Effector memory CD8-positive, alpha-beta T cell (primary cell): ENCODE measurements at regions not wholly inside any gene's neighbourhood (a gene's known extent, or its start where the extent isn't known, plus 50 kb on each side); places are given as distances from the start of the nearest gene placed in this dataset.
"Not testable (repeated sequence)": the region's sequence is repeated elsewhere in the genome, so short reads cannot be mapped to it uniquely, and the experiment has no call there.

Source experiments
- ATAC-seq: fragments of 150-1000 bp; cut with Tn5 transposase; replicated peaks from 2 replicates; pipeline ENCODE4 v1.10.0; 2021; ENCODE audit warnings: mild to moderate bottlenecking, moderate library complexity
- DNase-seq, 3 experiments: peaks; one replicate each; pipeline ENCODE4 v3.0.0; 2021
- H3K27ac Mint-ChIP-seq, 2 donors: one replicate each; pipeline ENCODE4 v1.8.0; 2022; ENCODE audit warnings: mild to moderate bottlenecking in 2 of 2, mixed read lengths in 2 of 2, moderate library complexity in 2 of 2
- H3K27me3 Mint-ChIP-seq, 2 donors: one replicate each; pipeline ENCODE4 v1.8.0; 2022; ENCODE audit warnings: mixed read lengths in 2 of 2
- H3K36me3 Mint-ChIP-seq: one replicate; pipeline ENCODE4 v1.8.0; 2022; ENCODE audit warnings: mild to moderate bottlenecking, moderate library complexity, mixed read lengths; ENCODE audit not compliant: insufficient read depth
- H3K4me1 Mint-ChIP-seq, 2 donors: one replicate each; pipeline ENCODE4 v1.8.0; 2022; ENCODE audit warnings: low read depth in 2 of 2, mixed read lengths in 2 of 2
- H3K4me3 Mint-ChIP-seq, 2 donors: one replicate each; pipeline ENCODE4 v1.8.0; 2022; ENCODE audit warnings: mild to moderate bottlenecking in 2 of 2, mixed read lengths in 2 of 2, moderate library complexity in 2 of 2
- H3K9me3 Mint-ChIP-seq, 2 donors: one replicate each; pipeline ENCODE4 v1.8.0; 2022; ENCODE audit warnings: mixed read lengths in 2 of 2

DNA sequence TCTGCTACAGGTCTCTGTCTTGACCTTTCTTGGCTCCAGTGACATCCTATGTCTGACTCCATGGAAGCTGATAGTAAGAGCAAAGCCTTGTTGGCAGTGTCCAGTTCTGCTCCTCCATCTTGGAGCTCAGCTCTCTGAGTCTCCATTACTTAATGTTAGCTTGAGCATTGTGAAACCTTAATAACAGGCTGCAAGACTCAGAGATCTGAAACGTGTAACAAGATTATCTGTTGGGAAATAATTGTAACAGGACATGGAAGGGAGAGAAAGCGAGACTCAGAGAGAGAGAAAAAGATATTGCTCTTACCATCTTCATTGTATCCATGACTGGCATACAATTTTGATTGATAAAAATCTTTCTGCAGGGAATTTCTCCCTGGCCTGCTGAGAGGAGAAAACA is 1365.7 kb downstream of the AACS start:
- Mint-ChIP-seq H3K4me1 (no peaks in the 10 kb centered on the region), H3K27ac (no peak overlapping the region), H3K36me3 (no peaks in the 10 kb centered on the region), H3K9me3 (peaks cover 0 to 9% of the 10 kb centered on the region in 2 donors), H3K4me3 (no peak overlapping the region), H3K27me3 (peaks cover 0 to 5% of the 10 kb centered on the region in 2 donors)
- ATAC-seq, result no peak
- no peak for DNase-seq

- Mint-ChIP-seq H3K4me3 (no peak overlapping the region), H3K4me1 (no peaks in the 10 kb centered on the region), H3K36me3 (no peaks in the 10 kb centered on the region), H3K27ac (no peak overlapping the region), H3K9me3 (peaks cover 0 to 9% of the 10 kb centered on the region in 2 donors), H3K27me3 (peaks cover 0 to 5% of the 10 kb centered on the region in 2 donors)
- DNase-seq (no peak), ATAC-seq (no peak)
Measured at GRCh38 chr12:126431767-126432166, 1366.5 kb downstream of the AACS start.

GRCh38 chr12:126432780-126433179 is 1367.5 kb downstream of the AACS start:
- DNase-seq (no peak), ATAC-seq (no peak)
- Mint-ChIP-seq H3K27me3 (peaks cover 0 to 5% of the 10 kb centered on the region in 2 donors), H3K9me3 (peaks cover 0 to 9% of the 10 kb centered on the region in 2 donors), H3K27ac (no peak overlapping the region), H3K4me1 (no peaks in the 10 kb centered on the region), H3K36me3 (no peaks in the 10 kb centered on the region), H3K4me3 (no peak overlapping the region)

DNA sequence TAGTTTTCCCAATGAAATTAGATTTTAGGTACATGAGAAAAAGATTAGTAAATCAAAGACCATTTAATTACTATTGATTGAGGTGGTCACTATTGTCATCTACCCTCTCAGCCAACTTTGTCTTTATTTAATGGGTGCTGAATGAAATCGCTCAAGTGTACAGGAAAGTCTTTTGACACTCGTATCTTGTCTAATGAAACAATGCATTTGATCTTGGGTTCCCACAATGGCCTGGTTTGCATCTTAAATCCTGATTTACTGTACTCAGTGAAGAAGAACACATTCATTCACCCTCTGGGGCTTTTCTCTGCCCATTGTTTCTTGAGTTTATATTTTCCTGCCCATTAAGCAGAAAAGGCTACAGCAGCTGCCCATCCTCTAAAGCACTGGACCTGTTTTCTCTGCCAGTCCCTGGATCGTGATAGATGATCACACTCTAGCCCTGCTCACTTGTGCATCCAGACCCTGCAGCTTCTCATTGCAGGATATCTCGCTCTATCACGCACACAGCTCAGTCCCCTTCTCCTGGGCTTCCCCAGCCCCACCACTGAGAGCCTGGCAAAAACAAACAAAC is 1369.3 kb downstream of the AACS start:
- no peak overlapping the region for H3K27ac Mint-ChIP-seq
- ATAC-seq (no peak), DNase-seq (no peak)
- no peak overlapping the region for H3K4me3 Mint-ChIP-seq
- H3K36me3 Mint-ChIP-seq, result no peaks in the 10 kb centered on the region
- H3K27me3 Mint-ChIP-seq, result peaks cover 0 to 5% of the 10 kb centered on the region in 2 donors
- peaks cover 0 to 8% of the 10 kb centered on the region in 2 donors for H3K9me3 Mint-ChIP-seq
- H3K4me1 Mint-ChIP-seq, result no peaks in the 10 kb centered on the region

DNA sequence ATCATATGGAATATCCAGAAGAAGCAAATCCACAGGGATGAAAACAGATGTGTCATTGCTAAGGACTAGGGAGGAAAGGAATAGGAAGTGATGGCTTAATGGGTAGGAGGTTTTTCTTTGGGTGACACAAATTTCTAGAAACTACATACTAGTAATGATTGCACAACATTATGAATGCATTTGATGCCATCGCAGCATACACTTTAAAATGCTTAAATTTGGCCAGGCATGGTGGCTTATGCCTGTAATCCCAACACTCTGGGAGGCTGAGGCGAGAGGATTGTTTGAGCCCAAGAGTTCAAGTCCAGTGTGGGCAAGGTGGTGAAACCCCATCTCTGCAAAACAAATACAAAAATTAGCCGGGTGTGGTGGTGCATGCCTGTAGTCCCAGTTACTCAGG is 1370.8 kb downstream of the AACS start:
- Mint-ChIP-seq H3K36me3 (no peaks in the 10 kb centered on the region), H3K27ac (no peak overlapping the region), H3K4me3 (no peak overlapping the region), H3K9me3 (peaks cover 0 to 1% of the 10 kb centered on the region in 2 donors), H3K4me1 (no peaks in the 10 kb centered on the region), H3K27me3 (peaks cover 0 to 5% of the 10 kb centered on the region in 2 donors)
- no peak for DNase-seq
- ATAC-seq, result no peak

- H3K27me3 Mint-ChIP-seq, result peaks cover 0 to 5% of the 10 kb centered on the region in 2 donors
- H3K9me3 Mint-ChIP-seq, result peaks cover 0 to 1% of the 10 kb centered on the region in 2 donors
- H3K4me3 Mint-ChIP-seq, result no peak overlapping the region
- H3K27ac Mint-ChIP-seq, result no peak overlapping the region
- no peaks in the 10 kb centered on the region for H3K4me1 Mint-ChIP-seq
- ATAC-seq (no peak), DNase-seq (no peak)
- no peaks in the 10 kb centered on the region for H3K36me3 Mint-ChIP-seq
Measured at GRCh38 chr12:126437934-126438333, 1372.7 kb downstream of the AACS start.

- ATAC-seq, result no peak
- H3K9me3 Mint-ChIP-seq, result no peaks in the 10 kb centered on the region
- H3K27me3 Mint-ChIP-seq, result no peaks in the 10 kb centered on the region
- H3K27ac Mint-ChIP-seq, result no peak overlapping the region
- no peaks in the 10 kb centered on the region for H3K36me3 Mint-ChIP-seq
- H3K4me1 Mint-ChIP-seq, result no peaks in the 10 kb centered on the region
- H3K4me3 Mint-ChIP-seq, result no peak overlapping the region
- DNase-seq, result no peak
Measured at GRCh38 chr12:126443977-126444376, 1378.7 kb downstream of the AACS start.

DNA sequence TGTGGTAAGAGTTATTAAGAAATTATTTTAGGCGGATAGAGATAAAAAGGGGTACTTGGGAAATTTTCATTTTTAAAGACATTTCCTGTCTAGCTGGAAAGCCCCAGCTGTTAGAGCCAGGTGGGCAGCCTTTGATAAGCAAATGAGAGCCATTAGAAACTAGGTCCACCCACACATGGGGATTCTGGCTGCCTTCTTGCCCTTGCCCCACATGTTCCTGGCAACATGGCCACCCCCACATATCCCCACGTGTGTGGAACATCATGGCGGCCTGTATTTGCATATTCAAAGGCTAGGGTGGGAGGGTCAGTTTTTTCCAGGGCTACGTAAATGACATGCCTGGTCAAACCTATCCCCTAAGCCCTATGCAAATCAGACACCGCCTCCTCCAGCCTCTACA is 1382.1 kb downstream of the AACS start:
- H3K36me3 Mint-ChIP-seq, result no peaks in the 10 kb centered on the region
- peaks cover 0 to 7% of the 10 kb centered on the region in 2 donors for H3K9me3 Mint-ChIP-seq
- no peaks in the 10 kb centered on the region for H3K27me3 Mint-ChIP-seq
- H3K27ac Mint-ChIP-seq, result no peak overlapping the region
- no peak overlapping the region for H3K4me3 Mint-ChIP-seq
- ATAC-seq (no peak), DNase-seq (no peak)
- no peaks in the 10 kb centered on the region for H3K4me1 Mint-ChIP-seq

DNA sequence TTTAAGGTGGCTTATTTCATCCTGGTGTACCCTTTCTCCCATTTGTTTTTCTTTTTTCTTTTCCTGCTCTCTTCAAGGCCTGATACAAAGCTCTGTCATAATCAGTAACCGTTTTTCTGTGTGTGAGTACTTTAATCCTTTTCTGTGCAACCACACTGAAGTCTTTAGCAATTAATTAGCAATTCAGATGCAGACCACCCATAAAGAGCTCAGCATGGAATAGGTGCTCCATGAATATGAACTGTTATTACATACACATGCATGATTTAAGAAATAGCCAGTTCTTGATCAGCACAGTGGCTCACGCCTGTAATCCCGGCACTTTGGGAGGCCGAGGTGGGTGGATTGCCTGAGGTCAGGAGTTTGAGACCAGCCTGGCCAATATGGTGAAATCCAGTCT is 1386.6 kb downstream of the AACS start:
- Mint-ChIP-seq H3K27me3 (peaks cover 0 to 19% of the 10 kb centered on the region in 2 donors), H3K36me3 (no peaks in the 10 kb centered on the region), H3K27ac (no peak overlapping the region), H3K4me1 (no peaks in the 10 kb centered on the region), H3K9me3 (peaks cover 3 to 12% of the 10 kb centered on the region in 2 donors), H3K4me3 (no peak overlapping the region)
- no peak for ATAC-seq
- DNase-seq, result no peak

DNA sequence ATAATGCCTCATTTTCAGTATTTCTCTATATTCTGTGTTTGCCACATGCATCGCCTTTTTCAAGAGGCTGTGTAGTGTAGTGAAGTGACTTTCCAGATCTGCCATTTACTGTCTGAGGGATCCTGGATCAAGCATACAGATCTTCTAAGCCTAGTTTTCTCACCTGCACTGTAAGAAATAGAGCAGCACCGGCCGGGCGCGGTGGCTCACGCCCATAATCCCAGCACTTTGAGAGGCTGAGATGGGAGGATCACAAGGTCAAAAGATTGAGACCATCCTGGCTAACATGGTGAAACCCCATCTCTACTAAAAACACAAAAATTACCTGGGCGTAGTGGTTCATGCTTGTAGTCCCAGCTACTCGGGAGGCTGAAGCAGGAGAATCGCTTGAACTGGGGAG is 1387.5 kb downstream of the AACS start:
- not testable (repeated sequence) for H3K4me3 Mint-ChIP-seq, DNase-seq, ATAC-seq, H3K4me1 Mint-ChIP-seq, H3K36me3 Mint-ChIP-seq, H3K27ac Mint-ChIP-seq
- peaks cover 3 to 12% of the 10 kb centered on the region in 2 donors for H3K9me3 Mint-ChIP-seq
- peaks cover 0 to 19% of the 10 kb centered on the region in 2 donors for H3K27me3 Mint-ChIP-seq

DNA sequence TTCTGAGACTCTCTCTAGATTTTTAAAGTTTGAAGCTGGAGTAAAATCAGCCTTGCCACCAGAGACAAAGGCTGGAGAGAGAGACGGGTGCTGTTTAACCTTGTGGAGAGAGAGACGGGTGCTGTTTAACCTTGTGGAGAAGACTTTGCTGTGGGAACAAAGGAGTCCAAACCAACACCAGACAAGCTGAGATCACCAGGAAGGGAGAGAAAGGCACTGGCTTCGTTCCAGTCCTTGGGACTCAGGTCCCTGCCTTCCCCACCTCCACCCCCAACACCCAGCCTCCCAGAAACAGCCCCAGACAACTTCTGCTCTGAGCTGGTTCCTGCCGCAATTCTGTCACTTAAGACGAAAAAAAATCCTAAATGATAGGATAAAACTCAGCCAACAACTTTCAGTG is 1389.3 kb downstream of the AACS start:
- Mint-ChIP-seq H3K9me3 (peaks cover 3 to 7% of the 10 kb centered on the region in 2 donors), H3K27me3 (peaks cover 9 to 31% of the 10 kb centered on the region in 2 donors), H3K4me1 (no peaks in the 10 kb centered on the region), H3K4me3 (no peak overlapping the region), H3K27ac (no peak overlapping the region), H3K36me3 (no peaks in the 10 kb centered on the region)
- no peak for ATAC-seq
- DNase-seq, result no peak

GRCh38 chr12:126457776-126458175 is 1392.5 kb downstream of the AACS start:
- Mint-ChIP-seq H3K36me3 (no peaks in the 10 kb centered on the region), H3K4me1 (no peaks in the 10 kb centered on the region), H3K27me3 (peaks cover 15 to 31% of the 10 kb centered on the region in 2 donors), H3K27ac (no peak overlapping the region), H3K4me3 (no peak overlapping the region), H3K9me3 (peaks cover 3 to 6% of the 10 kb centered on the region in 2 donors)
- ATAC-seq (no peak), DNase-seq (no peak)

DNA sequence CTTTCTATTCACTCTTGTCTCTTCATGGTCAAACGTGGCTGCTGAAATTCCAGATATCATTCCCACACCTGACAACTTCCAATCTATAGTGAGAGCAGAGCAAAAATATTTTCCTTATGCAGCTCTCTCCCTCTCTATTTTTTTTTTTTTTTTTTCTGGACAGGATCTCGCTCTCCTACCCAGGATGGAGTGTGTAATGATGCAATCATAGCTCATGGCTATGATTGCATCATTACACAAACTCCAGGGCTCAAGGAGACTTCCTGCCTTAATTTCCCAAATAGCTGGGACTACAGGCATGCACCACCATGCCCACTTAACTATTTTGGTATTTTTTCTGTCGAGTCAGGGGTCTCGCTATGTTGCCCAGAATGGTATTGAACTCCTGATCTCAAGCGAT is 1398.9 kb downstream of the AACS start:
- no peaks in the 10 kb centered on the region for H3K36me3 Mint-ChIP-seq
- no peak overlapping the region for H3K4me3 Mint-ChIP-seq
- H3K4me1 Mint-ChIP-seq, result no peaks in the 10 kb centered on the region
- peaks cover 2 to 6% of the 10 kb centered on the region in 2 donors for H3K27me3 Mint-ChIP-seq
- no peak for ATAC-seq
- no peak for DNase-seq
- no peak overlapping the region for H3K27ac Mint-ChIP-seq
- H3K9me3 Mint-ChIP-seq, result no peaks in the 10 kb centered on the region

DNA sequence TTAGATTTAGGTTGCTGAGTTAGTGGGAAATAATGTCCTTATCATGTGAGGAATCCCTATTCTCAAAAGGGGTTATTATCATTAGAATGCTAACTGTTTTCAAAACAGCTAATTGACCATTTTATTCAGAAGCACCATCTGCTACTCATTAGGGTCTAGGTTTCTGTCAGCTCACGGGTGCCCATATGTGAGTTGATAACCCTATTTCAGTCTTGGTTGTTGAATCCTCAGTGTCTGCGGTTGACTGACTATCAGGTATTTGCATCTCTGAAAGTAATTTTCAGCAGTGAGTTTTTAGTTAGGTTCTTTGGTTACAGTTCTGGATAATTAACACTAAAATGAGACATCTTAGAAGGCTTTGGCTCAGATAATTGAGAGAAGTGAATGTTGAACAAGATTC is 1404.0 kb downstream of the AACS start:
- no peaks in the 10 kb centered on the region for H3K4me1 Mint-ChIP-seq
- ATAC-seq, result no peak

More for the DNA sequence above, 1404.0 kb downstream of the AACS start:
- Mint-ChIP-seq H3K4me3 (no peak overlapping the region), H3K9me3 (peaks cover 0 to 1% of the 10 kb centered on the region in 2 donors), H3K27me3 (no peaks in the 10 kb centered on the region), H3K27ac (no peak overlapping the region), H3K36me3 (no peaks in the 10 kb centered on the region)
- DNase-seq, result no peak
